NCI-H1694 treated with DMSO at 0.1 percent for 48 hours (cell line): ENCODE measurements at regions not wholly inside any gene's neighbourhood (a gene's known extent, or its start where the extent isn't known, plus 50 kb on each side); places are given as distances from the start of the nearest gene placed in this dataset.
"Not testable (repeated sequence)": the region's sequence is repeated elsewhere in the genome, so short reads cannot be mapped to it uniquely, and the experiment has no call there.

Experiments used
- DNase-seq: peaks from one replicate; lab custom pipeline; 2025; lab: John Stamatoyannopoulos, UW

DNA sequence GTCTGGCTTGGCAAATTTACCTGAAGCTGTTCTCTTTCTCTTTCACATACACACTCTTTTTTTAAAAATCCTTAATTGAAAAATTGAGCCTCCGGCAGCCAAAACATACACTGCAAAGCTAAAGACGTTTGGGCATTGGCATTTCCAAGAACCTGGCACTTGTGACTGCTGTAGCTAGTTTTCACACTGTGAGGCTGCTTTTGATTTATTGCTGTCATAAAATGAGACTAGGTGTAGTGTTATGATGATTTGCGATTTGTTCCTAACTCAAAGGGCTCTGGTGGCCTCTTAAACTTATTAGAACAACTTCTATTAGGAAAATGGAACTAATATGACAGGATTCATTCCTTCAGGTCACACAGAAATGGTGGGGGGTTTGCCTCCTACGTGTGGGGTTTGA is 377.1 kb upstream of the FAR2 start:
- DNase-seq = no peak

GRCh38 chr12:28775556-28775955 is 373.5 kb upstream of the FAR2 start:
- no peak for DNase-seq

GRCh38 chr12:28776220-28776619 is 372.9 kb upstream of the FAR2 start:
- no peak for DNase-seq

DNA sequence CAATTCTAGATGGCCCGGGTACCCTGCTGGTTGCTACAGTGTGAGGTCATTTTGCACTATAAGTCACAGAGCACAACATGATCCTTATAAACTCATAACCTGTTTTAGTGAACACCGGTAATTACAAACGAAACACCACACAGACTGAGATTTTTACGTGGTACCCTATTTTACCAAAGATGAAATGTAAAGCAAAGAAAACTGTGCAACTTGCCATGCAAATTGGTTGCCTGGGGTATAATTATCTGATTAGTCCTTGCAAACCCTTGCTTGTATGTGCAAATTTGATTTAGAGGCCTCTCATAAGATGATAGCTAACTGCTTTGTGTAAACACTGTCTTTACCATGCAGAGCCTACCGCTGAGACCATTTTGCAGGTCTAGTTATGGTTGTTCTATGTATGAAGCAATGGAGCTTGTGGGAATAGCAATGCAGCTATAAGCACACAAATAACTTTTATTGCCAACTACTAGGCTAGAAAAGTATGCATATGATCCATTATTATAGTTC is 372.1 kb upstream of the FAR2 start:
- no peak for DNase-seq

- no peak for DNase-seq
These were observed 371.3 kb upstream of the FAR2 start for GRCh38 chr12:28777603-28778365.

GRCh38 chr12:28780096-28780495 is 369.0 kb upstream of the FAR2 start:
- DNase-seq = no peak

DNA sequence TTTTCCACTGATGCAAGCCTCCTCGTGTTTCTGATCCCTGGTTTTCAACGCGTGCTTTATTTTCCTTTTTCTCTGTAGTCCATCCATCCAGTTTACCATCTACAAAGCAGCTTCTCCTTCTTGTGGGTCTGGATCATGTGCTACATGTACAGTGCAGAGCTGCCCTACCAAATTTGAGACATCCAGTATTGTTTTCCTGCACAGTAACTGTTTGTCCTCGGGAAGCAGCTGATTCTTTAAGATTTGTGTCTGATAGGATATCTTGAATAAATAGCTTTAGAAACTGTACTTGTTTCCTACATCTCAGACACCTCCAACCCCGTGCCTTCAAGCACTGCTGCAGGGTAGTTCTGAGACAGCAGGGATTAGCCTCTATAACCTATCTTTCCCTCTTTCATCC is 368.1 kb upstream of the FAR2 start:
- DNase-seq = no peak

GRCh38 chr12:28781671-28782652 is 367.1 kb upstream of the FAR2 start:
- DNase-seq = no peak

DNA sequence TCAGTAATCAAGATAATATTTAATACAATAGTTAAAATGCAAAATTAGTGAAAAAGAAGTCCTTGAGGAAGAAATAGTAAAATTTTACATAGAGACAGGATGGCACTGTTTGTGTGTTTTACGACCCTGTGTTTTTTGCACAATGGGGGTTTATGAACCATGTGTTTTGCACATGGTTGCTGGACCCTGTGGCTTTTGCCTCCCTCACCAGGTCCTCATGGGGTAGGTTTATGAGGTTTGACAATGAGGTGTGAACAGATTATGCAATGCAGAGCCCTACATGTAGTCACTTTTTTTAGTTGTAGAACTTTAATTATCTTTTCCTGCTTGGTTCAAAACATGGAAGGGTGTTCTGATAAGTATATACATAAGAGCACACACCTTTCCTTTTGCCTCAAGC is 366.3 kb upstream of the FAR2 start:
- DNase-seq = no peak

- no peak for DNase-seq
These were observed 361.9 kb upstream of the FAR2 start for GRCh38 chr12:28787151-28787550.

DNA sequence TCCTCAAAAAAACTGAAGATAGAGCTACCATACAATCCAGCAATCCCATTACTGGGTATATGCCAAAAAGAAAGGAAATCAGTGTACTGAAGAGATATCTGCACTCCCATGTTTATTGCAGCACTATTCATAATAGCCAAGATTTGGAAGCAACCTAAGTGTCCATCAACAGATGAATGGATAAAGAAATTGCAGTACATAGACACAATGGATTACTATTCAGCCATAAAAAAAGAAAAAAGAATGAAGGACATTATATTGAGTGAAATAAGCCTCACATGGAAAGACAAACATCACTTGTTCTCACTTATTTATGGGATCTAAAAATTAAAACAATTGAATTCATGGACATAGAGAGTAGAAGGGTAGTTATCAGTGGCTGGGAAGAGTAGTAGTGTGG is 360.8 kb upstream of the FAR2 start:
- not testable (repeated sequence) for DNase-seq

GRCh38 chr12:28793581-28794151 is 355.4 kb upstream of the FAR2 start:
- DNase-seq = no peak

- DNase-seq = no peak
These were observed 354.9 kb upstream of the FAR2 start for GRCh38 chr12:28794211-28794610.

DNA sequence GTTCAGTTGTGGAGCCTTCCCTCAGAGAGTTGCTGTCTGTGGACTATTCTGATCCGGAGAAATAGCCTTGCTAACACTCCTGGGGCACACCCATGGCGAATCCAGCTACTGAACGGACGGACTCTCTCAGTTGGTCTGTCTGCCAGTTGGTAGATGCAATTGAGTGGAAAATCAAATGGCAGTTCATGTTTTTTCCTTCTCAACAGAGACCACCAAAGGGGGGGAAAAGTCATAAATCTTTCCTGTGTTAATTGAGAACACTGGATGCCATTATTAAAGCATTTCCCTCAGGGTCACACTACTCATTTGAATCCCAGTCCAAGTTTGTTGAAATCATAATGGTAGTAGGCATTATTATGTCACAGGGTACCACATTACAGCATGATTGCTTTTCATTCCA is 354.3 kb upstream of the FAR2 start:
- DNase-seq = no peak

DNA sequence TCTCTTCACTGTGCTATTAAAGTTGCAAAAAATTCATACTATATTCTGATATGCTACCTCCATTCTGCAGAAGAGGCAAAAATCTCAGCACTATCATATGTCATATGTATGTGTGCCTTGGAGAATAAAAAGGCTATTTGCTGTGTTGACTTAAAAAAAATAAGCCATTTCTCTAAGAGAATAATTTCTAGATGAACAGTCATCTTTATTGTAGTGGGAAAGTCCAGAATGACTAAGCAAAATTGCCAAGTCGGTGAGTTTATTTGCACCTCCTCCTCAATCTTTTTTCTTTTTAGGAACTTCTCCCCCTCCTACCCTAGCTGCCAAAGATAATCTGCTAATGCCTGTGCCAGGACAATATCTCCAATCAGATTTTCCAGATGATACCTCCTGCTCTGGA is 353.8 kb upstream of the FAR2 start:
- DNase-seq = no peak

DNA sequence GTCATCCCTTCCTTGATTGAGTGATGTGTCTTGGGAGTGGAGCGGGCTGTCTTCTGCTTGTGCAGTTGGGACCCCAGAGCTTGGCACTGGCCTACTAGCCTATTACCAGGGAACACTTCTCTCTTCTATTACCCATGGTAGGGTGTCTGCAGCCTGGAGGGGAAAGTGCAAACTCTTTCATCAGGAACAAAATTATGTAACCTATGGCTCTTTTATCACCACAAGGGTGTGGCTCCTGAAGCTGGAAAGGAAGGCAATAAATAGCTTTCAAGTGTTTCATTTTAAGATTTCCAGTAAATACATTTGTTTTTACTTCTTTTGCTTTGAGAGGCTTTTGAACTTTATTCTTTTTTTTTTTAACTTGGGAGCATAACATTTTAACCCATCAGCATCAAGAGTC is 349.7 kb upstream of the FAR2 start:
- no peak for DNase-seq

DNA sequence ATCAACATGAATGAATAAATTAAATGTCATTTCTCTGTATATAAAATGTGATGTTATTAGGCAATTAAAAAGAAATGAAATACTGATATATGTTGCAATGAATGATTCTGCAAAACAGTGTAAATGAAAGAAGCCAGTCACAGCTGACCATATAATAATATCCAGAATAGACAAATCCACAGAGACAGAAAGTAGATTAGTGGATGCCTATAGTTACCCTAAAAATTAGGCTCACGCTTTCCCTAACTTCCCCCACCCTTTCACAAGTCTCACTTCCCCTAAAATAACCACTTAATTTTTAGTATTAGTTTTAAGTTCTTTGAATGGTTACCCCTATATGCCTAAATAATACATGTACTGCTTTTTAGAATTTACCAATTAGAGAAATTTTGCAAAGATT is 348.9 kb upstream of the FAR2 start:
- no peak for DNase-seq

DNA sequence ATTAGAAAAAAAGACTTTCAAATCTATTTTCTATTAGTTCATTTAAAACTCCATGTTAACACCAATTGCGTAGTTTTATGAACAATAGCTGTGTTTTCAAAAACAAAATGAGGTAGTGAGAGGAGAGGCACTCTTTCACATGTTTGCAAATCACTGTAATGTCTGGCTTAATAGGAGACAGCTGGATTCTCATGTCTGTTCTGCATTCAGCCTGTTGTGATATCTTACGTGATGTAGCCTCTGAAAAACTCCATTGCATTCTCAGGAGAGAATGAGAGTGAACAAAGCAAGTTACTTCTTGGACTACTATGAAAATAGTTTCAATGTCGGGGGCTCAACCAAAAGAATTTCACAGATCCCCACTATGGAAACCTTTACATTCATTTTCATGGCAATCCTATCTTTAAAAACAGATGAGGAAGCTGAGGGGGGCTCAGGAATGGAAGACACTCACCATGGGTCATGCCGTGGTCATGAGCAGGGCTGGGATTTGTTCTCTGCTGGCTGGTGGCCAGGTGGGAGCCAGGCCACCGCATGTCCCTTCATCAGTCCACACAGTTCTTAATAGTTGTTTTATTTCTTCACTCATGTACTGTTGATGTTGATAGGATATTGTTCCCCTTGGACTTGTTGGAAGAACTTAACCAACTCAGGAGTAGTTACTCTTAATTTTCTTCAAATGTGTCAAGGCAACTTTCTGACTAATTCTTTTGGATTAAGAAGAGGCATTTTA is 346.2 kb upstream of the FAR2 start:
- no peak for DNase-seq

DNA sequence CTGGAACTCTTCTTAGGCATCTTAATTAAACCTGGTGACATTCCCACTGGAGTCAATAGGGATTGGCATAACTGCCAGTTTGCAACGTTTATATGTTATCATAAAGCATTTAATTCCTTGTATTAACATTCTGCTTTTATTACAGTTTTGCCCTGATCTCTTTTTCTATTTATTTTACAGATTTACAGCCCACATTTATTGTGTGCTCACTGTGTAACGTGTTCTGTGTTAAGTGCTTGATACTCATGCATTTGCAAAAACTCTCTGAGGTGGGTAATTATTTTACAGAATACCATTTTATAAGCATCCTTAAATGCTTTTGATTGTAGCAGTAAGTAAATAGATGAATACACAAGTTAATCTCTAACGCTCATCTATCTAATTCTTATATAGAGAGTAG is 341.5 kb upstream of the FAR2 start:
- DNase-seq = no peak

- no peak for DNase-seq
These were observed 337.6 kb upstream of the FAR2 start for GRCh38 chr12:28811457-28811856.

- DNase-seq = no peak
These were observed 334.8 kb upstream of the FAR2 start for GRCh38 chr12:28814246-28814645.

GRCh38 chr12:28817524-28817923 is 331.6 kb upstream of the FAR2 start:
- no peak for DNase-seq
